ENCODE measurements at regions not wholly inside any gene's neighbourhood (a gene's known extent, or its start where the extent isn't known, plus 50 kb on each side); places are given as distances from the start of the nearest gene placed in this dataset.

DNA sequence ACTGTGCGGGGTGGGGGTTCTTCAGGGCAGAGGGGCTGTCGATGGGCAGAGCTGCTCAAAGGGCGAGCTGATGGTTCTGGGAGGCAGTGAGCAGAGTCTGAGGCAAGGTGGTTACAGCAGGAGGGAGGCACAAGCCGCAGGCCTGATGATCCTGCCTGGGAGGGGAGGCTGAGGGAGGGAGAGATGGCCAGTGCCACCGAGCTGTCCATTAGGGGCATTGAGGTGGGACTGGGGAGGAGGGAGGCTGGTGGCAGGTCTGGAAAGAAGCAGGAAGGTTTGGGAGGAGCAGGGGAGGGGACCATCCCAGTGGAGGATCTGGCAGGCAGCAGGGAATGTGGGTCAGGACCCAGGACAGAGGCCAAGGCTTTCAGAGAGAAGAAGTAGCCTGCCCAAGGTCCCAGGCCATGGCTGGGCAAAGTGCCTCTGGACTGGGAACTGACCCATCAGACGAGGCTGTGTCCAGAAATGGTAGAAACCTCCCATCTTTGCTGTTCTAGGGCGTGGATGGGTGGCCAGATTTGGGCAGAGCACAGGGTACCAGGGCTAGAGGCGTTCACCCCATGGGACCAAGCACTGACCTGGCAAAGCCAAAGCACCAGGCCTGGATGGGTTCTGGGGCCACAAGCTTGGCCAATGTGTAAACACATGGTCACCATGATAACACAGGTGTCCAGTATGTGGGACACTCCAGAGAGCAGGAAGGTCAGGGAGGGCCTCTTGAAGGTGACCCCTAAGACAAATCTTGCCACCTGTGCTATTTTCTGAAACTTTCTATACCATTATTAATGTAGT, 55.5 kb downstream of the INHBB start:
- no peak overlapping the region for H2BK12ac ChIP-seq (ENCODE audit: low read length)
- no peaks in the 10 kb centered on the region for H3K79me2 ChIP-seq (ENCODE audit: control insufficient read depth, insufficient read depth, low read length, poor library complexity)
- H3K4ac ChIP-seq (ENCODE audit: low read depth, low read length): no peak overlapping the region
- no peak overlapping the region for H2AK5ac ChIP-seq (ENCODE audit: low read length)
- no peak overlapping the region for H2BK120ac ChIP-seq (ENCODE audit: insufficient read depth, low read length, poor library complexity)
- no peaks in the 10 kb centered on the region for H3K36me3 ChIP-seq (ENCODE audit: control insufficient read depth in 1 of 2, insufficient read depth in 2 of 2, low read length in 2 of 2)
- no peak overlapping the region for H3K23ac ChIP-seq (ENCODE audit: low read length)
- no peak overlapping the region for H3K14ac ChIP-seq (ENCODE audit: low read length)
- H2AFZ ChIP-seq (ENCODE audit: insufficient read depth, low read length, poor library complexity): no peak overlapping the region
- H3K4me3 ChIP-seq (ENCODE audit: low read depth, low read length): no peak overlapping the region
- no peak overlapping the region for H3K18ac ChIP-seq (ENCODE audit: low read length)
- no peak overlapping the region for H4K91ac ChIP-seq (ENCODE audit: low read depth, low read length)
- no peaks in the 10 kb centered on the region for H3K79me1 ChIP-seq (ENCODE audit: low read length)
- H3K4me1 ChIP-seq (ENCODE audit: control insufficient read depth in 1 of 2, insufficient read depth in 2 of 2, low read length in 2 of 2): peaks cover 0 to 2% of the 10 kb centered on the region in 2 experiments
- H4K12ac ChIP-seq (ENCODE audit: low read depth, low read length): no peak overlapping the region
- no peak overlapping the region for H3K9ac ChIP-seq (ENCODE audit: low read length)
- peaks cover 8% of the 10 kb centered on the region for H3K9me3 ChIP-seq (ENCODE audit: insufficient read depth, low read depth, low read length)
- H3K4me2 ChIP-seq (ENCODE audit: low read length): no peak overlapping the region
- H3K27ac ChIP-seq (ENCODE audit: low read depth, low read length): no peak overlapping the region
- H2BK5ac ChIP-seq (ENCODE audit: low read depth, low read length, poor library complexity): no peak overlapping the region
- WGBS (ENCODE audit: extremely low coverage, insufficient coverage, insufficient read length): no CpG with 5 or more reads among the region's 8 CpGs
- no peaks in the 10 kb centered on the region for H3K27me3 ChIP-seq (ENCODE audit: insufficient read depth, low read length)
- H4K8ac ChIP-seq (ENCODE audit: low read depth, low read length): no peak overlapping the region
- no peak for DNase-seq

DNA sequence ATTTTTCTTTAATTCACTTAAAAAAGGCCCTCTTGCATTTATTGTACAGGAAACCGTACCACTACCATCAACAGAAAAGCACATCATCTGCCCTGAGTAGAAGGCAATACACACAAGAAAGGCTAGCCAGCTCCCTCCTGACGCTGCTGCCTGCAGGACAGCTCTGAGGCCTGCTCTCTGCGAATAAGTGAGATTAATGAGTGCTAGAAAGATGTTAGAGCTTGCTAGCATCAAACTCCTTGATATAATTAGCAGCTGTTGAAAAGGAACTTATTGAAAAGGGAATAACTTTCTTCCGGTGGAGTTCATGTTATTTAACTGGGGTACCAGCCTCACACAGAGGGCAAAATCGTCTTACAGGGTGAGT, 56.1 kb downstream of the INHBB start:
- no CpG with 5 or more reads among the region's 5 CpGs for WGBS (ENCODE audit: extremely low coverage, insufficient coverage, insufficient read length)
- Histone ChIP-seq H3K79me2 (ENCODE audit: control insufficient read depth, insufficient read depth, low read length, poor library complexity) (no peaks in the 10 kb centered on the region), H4K91ac (ENCODE audit: low read depth, low read length) (no peak overlapping the region), H2AK5ac (ENCODE audit: low read length) (no peak overlapping the region), H2BK12ac (ENCODE audit: low read length) (no peak overlapping the region), H3K18ac (ENCODE audit: low read length) (no peak overlapping the region), H3K4ac (ENCODE audit: low read depth, low read length) (no peak overlapping the region), H2BK120ac (ENCODE audit: insufficient read depth, low read length, poor library complexity) (no peak overlapping the region), H2AFZ (ENCODE audit: insufficient read depth, low read length, poor library complexity) (no peak overlapping the region), H3K9ac (ENCODE audit: low read length) (no peak overlapping the region), H3K23ac (ENCODE audit: low read length) (no peak overlapping the region), H2BK5ac (ENCODE audit: low read depth, low read length, poor library complexity) (no peak overlapping the region), H3K27ac (ENCODE audit: low read depth, low read length) (no peak overlapping the region), H3K14ac (ENCODE audit: low read length) (no peak overlapping the region), H3K79me1 (ENCODE audit: low read length) (no peaks in the 10 kb centered on the region), H3K4me2 (ENCODE audit: low read length) (no peak overlapping the region), H3K36me3 (ENCODE audit: control insufficient read depth in 1 of 2, insufficient read depth in 2 of 2, low read length in 2 of 2) (no peaks in the 10 kb centered on the region), H4K8ac (ENCODE audit: low read depth, low read length) (no peak overlapping the region), H4K12ac (ENCODE audit: low read depth, low read length) (no peak overlapping the region), H3K27me3 (ENCODE audit: insufficient read depth, low read length) (no peaks in the 10 kb centered on the region), H3K4me3 (ENCODE audit: low read depth, low read length) (no peak overlapping the region), H3K9me3 (ENCODE audit: insufficient read depth, low read depth, low read length) (peaks cover 8% of the 10 kb centered on the region), H3K4me1 (ENCODE audit: control insufficient read depth in 1 of 2, insufficient read depth in 2 of 2, low read length in 2 of 2) (peaks cover 0 to 2% of the 10 kb centered on the region in 2 experiments)
- DNase-seq: no peak

- H3K27ac ChIP-seq (ENCODE audit: low read depth, low read length): no peak overlapping the region
- no peaks in the 10 kb centered on the region for H3K79me2 ChIP-seq (ENCODE audit: control insufficient read depth, insufficient read depth, low read length, poor library complexity)
- WGBS (ENCODE audit: extremely low coverage, insufficient coverage, insufficient read length): no CpG with 5 or more reads among the region's 6 CpGs
- no peak overlapping the region for H2AFZ ChIP-seq (ENCODE audit: insufficient read depth, low read length, poor library complexity)
- no peak overlapping the region for H3K4me2 ChIP-seq (ENCODE audit: low read length)
- H3K4me1 ChIP-seq (ENCODE audit: control insufficient read depth in 1 of 2, insufficient read depth in 2 of 2, low read length in 2 of 2): peaks cover 0 to 2% of the 10 kb centered on the region in 2 experiments
- H2BK120ac ChIP-seq (ENCODE audit: insufficient read depth, low read length, poor library complexity): no peak overlapping the region
- no peak overlapping the region for H3K23ac ChIP-seq (ENCODE audit: low read length)
- H2AK5ac ChIP-seq (ENCODE audit: low read length): no peak overlapping the region
- H3K18ac ChIP-seq (ENCODE audit: low read length): no peak overlapping the region
- no peak overlapping the region for H3K4me3 ChIP-seq (ENCODE audit: low read depth, low read length)
- no peak overlapping the region for H4K8ac ChIP-seq (ENCODE audit: low read depth, low read length)
- no peak overlapping the region for H3K14ac ChIP-seq (ENCODE audit: low read length)
- no peak for DNase-seq
- no peak overlapping the region for H3K9ac ChIP-seq (ENCODE audit: low read length)
- H3K27me3 ChIP-seq (ENCODE audit: insufficient read depth, low read length): no peaks in the 10 kb centered on the region
- H3K4ac ChIP-seq (ENCODE audit: low read depth, low read length): no peak overlapping the region
- H4K91ac ChIP-seq (ENCODE audit: low read depth, low read length): no peak overlapping the region
- H3K9me3 ChIP-seq (ENCODE audit: insufficient read depth, low read depth, low read length): peaks cover 8% of the 10 kb centered on the region
- H4K12ac ChIP-seq (ENCODE audit: low read depth, low read length): no peak overlapping the region
- H3K36me3 ChIP-seq (ENCODE audit: control insufficient read depth in 1 of 2, insufficient read depth in 2 of 2, low read length in 2 of 2): no peaks in the 10 kb centered on the region
- no peak overlapping the region for H2BK5ac ChIP-seq (ENCODE audit: low read depth, low read length, poor library complexity)
- H2BK12ac ChIP-seq (ENCODE audit: low read length): no peak overlapping the region
- no peaks in the 10 kb centered on the region for H3K79me1 ChIP-seq (ENCODE audit: low read length)
Measured at GRCh38 chr2:120402508-120402907, 56.6 kb downstream of the INHBB start.

- Histone ChIP-seq H3K36me3 (ENCODE audit: control insufficient read depth in 1 of 2, insufficient read depth in 2 of 2, low read length in 2 of 2) (no peaks in the 10 kb centered on the region), H3K9ac (ENCODE audit: low read length) (no peak overlapping the region), H3K4me2 (ENCODE audit: low read length) (no peak overlapping the region), H3K27me3 (ENCODE audit: insufficient read depth, low read length) (no peaks in the 10 kb centered on the region), H2BK120ac (ENCODE audit: insufficient read depth, low read length, poor library complexity) (no peak overlapping the region), H4K12ac (ENCODE audit: low read depth, low read length) (no peak overlapping the region), H2BK5ac (ENCODE audit: low read depth, low read length, poor library complexity) (no peak overlapping the region), H3K4ac (ENCODE audit: low read depth, low read length) (no peak overlapping the region), H2BK12ac (ENCODE audit: low read length) (no peak overlapping the region), H3K9me3 (ENCODE audit: insufficient read depth, low read depth, low read length) (peaks cover 8% of the 10 kb centered on the region), H3K4me1 (ENCODE audit: control insufficient read depth in 1 of 2, insufficient read depth in 2 of 2, low read length in 2 of 2) (peaks cover 0 to 2% of the 10 kb centered on the region in 2 experiments), H3K4me3 (ENCODE audit: low read depth, low read length) (no peak overlapping the region), H3K23ac (ENCODE audit: low read length) (no peak overlapping the region), H3K79me2 (ENCODE audit: control insufficient read depth, insufficient read depth, low read length, poor library complexity) (no peaks in the 10 kb centered on the region), H4K8ac (ENCODE audit: low read depth, low read length) (no peak overlapping the region), H3K27ac (ENCODE audit: low read depth, low read length) (no peak overlapping the region), H3K79me1 (ENCODE audit: low read length) (no peaks in the 10 kb centered on the region), H3K14ac (ENCODE audit: low read length) (no peak overlapping the region), H3K18ac (ENCODE audit: low read length) (no peak overlapping the region), H2AK5ac (ENCODE audit: low read length) (no peak overlapping the region), H4K91ac (ENCODE audit: low read depth, low read length) (no peak overlapping the region), H2AFZ (ENCODE audit: insufficient read depth, low read length, poor library complexity) (no peak overlapping the region)
- no peak for DNase-seq
- WGBS (ENCODE audit: extremely low coverage, insufficient coverage, insufficient read length): no CpG with 5 or more reads among the region's 5 CpGs
Measured at GRCh38 chr2:120403261-120403660, 57.3 kb downstream of the INHBB start.

Data from trophoblast cell (in vitro differentiated cells and primary cell).